CD14-positive monocyte (primary cell): ENCODE measurements at regions not wholly inside any gene's neighbourhood (a gene's known extent, or its start where the extent isn't known, plus 50 kb on each side); places are given as distances from the start of the nearest gene placed in this dataset.

Source experiments
- DNase-seq, 3 donors: peaks; one replicate each; pipeline ENCODE4 v3.0.0-alpha.2; 2011 to 2022
- H2AFZ ChIP-seq: 2 replicates; pipeline ENCODE4 v1.6.0; 2012; ENCODE audit warnings: mild to moderate bottlenecking, low read depth, low read length, inconsistent platforms; ENCODE audit not compliant: insufficient read depth, poor library complexity, severe bottlenecking
- H3K27ac ChIP-seq, 2 donors: 1 replicate in 1 of 2; 2 replicates in 1 of 2; pipeline ENCODE4 v1.5.1; 2012 to 2013; ENCODE audit warnings: low read length in 2 of 2, control low read depth in 1 of 2, inconsistent platforms in 1 of 2, low read depth in 1 of 2, mild to moderate bottlenecking in 1 of 2
- H3K27me3 ChIP-seq, 2 donors: one replicate each; pipeline versions ENCODE4 v1.6.0 to v1.6.1; 2011 to 2013; ENCODE audit warnings: low read length in 2 of 2; ENCODE audit not compliant: control insufficient read depth in 2 of 2, insufficient read depth in 2 of 2
- H3K36me3 ChIP-seq, 2 donors: replicated peaks in 1 of 2; 1 replicate in 1 of 2; 2 replicates in 1 of 2; pipeline versions ENCODE4 v1.5.1 to v1.6.1; 2012 to 2013; ENCODE audit warnings: low read length in 2 of 2, control low read depth in 1 of 2, inconsistent platforms in 1 of 2, mild to moderate bottlenecking in 1 of 2; ENCODE audit not compliant: insufficient read depth in 2 of 2, control insufficient read depth in 1 of 2
- H3K4me1 ChIP-seq, 2 donors: 1 replicate in 1 of 2; 2 replicates in 1 of 2; pipeline versions ENCODE4 v1.5.1 to v1.6.1; 2012 to 2013; ENCODE audit warnings: low read length in 2 of 2, control low read depth in 1 of 2, inconsistent platforms in 1 of 2, mild to moderate bottlenecking in 1 of 2, moderate library complexity in 1 of 2; ENCODE audit not compliant: insufficient read depth in 2 of 2, control insufficient read depth in 1 of 2
- H3K4me2 ChIP-seq: replicated peaks from 2 replicates; pipeline ENCODE3; 2012; ENCODE audit warnings: low read length, moderate library complexity, mild to moderate bottlenecking; ENCODE audit not compliant: poor library complexity, severe bottlenecking; ENCODE audit errors: extremely low read depth
- H3K4me3 ChIP-seq, 3 experiments: fragments of 200-600 bp in 1 of 3; sonication (generic) in 1 of 3; replicated peaks in 1 of 3; 1 replicate in 2 of 3; 2 replicates in 1 of 3; pipeline ENCODE4 v1.5.1; 2011 to 2013; ENCODE audit warnings: low read length in 3 of 3, mild to moderate bottlenecking in 3 of 3, control low read depth in 2 of 3, low read depth in 2 of 3, inconsistent platforms in 1 of 3, moderate library complexity in 1 of 3
- H3K79me2 ChIP-seq: 2 replicates; pipeline ENCODE4 v1.6.0; 2012; ENCODE audit warnings: mild to moderate bottlenecking, control low read depth, inconsistent platforms, low read length, moderate library complexity; ENCODE audit not compliant: insufficient read depth
- H3K9ac ChIP-seq: 2 replicates; pipeline ENCODE4 v1.6.0; 2017; ENCODE audit warnings: low read length, mild to moderate bottlenecking; ENCODE audit not compliant: insufficient read depth, poor library complexity, severe bottlenecking
- H3K9me3 ChIP-seq, 2 donors: replicated peaks in 1 of 2; 1 replicate in 1 of 2; 2 replicates in 1 of 2; pipeline versions ENCODE4 v1.5.1 to v1.6.1; 2012 to 2013; ENCODE audit warnings: low read length in 2 of 2, control low read depth in 1 of 2; ENCODE audit not compliant: control insufficient read depth in 1 of 2, insufficient read depth in 1 of 2
- H4K20me1 ChIP-seq: 2 replicates; pipeline ENCODE4 v1.6.0; 2012; ENCODE audit warnings: mild to moderate bottlenecking, low read length, control low read depth, moderate library complexity; ENCODE audit not compliant: insufficient read depth
- H3K27ac Mint-ChIP-seq, 7 donors: one replicate each; pipeline ENCODE4 v1.8.0; 2020; ENCODE audit warnings: mild to moderate bottlenecking in 7 of 7, mixed read lengths in 7 of 7, moderate library complexity in 6 of 7, inconsistent platforms in 2 of 7
- H3K27me3 Mint-ChIP-seq, 3 donors: one replicate each; pipeline ENCODE4 v1.8.0; 2021 to 2022; ENCODE audit warnings: low read depth in 3 of 3, mild to moderate bottlenecking in 3 of 3, mixed read lengths in 3 of 3, moderate library complexity in 3 of 3, inconsistent platforms in 1 of 3
- H3K36me3 Mint-ChIP-seq, 2 donors: one replicate each; pipeline ENCODE4 v1.8.0; 2020; ENCODE audit warnings: mixed read lengths in 2 of 2, inconsistent platforms in 1 of 2, mild to moderate bottlenecking in 1 of 2
- H3K4me1 Mint-ChIP-seq: one replicate; pipeline ENCODE4 v1.8.0; 2020; ENCODE audit warnings: mild to moderate bottlenecking, mixed read lengths
- H3K4me3 Mint-ChIP-seq, 2 donors: one replicate each; pipeline ENCODE4 v1.8.0; 2020; ENCODE audit warnings: mild to moderate bottlenecking in 2 of 2, mixed read lengths in 2 of 2, moderate library complexity in 1 of 2
- H3K9me3 Mint-ChIP-seq, 7 donors: one replicate each; pipeline ENCODE4 v1.8.0; 2020 to 2022; ENCODE audit warnings: mixed read lengths in 7 of 7, mild to moderate bottlenecking in 6 of 7, moderate library complexity in 6 of 7, inconsistent platforms in 2 of 7
- CTCF ChIP-seq: fragments of 200-600 bp; IDR thresholded peaks from one replicate; pipeline ENCODE4 v1.8.0; 2022; ENCODE audit warnings: antibody characterized with exemption, mild to moderate bottlenecking
- WGBS: methylation state at CpG from one replicate; pipeline ENCODE4 v1.1.5; 2013; ENCODE audit warnings: missing lambda C conversion rate; ENCODE audit not compliant: insufficient coverage; 5-methylcytosine and 5-hydroxymethylcytosine counted together
- intact Hi-C, 2 donors: fragments of 100-400 bp; cut with micrococcal nuclease; formaldehyde crosslinking; loops; one replicate each; pipeline versions ENCODE4 v1.15.0 to v1.15.1; 2023

GRCh38 chrX:39802354-39802753 lies 295.4 kb downstream of the BCOR start:
- Histone ChIP-seq H3K9ac (no peak overlapping the region), H3K4me2 (no peak overlapping the region), H3K4me1 (peaks cover 0 to 7% of the 10 kb centered on the region in 2 donors), H3K27me3 (no peaks in the 10 kb centered on the region), H2AFZ (no peak overlapping the region), H4K20me1 (no peaks in the 10 kb centered on the region), H3K4me3 (no peak overlapping the region), H3K79me2 (no peaks in the 10 kb centered on the region), H3K9me3 (no peaks in the 10 kb centered on the region), H3K27ac (no peak overlapping the region), H3K36me3 (no peaks in the 10 kb centered on the region)
- Mint-ChIP-seq H3K4me1 (peaks cover 10% of the 10 kb centered on the region), H3K27ac (peak overlapping the region in 1 of 7 donors; percentile 76), H3K36me3 (no peaks in the 10 kb centered on the region), H3K4me3 (no peak overlapping the region), H3K27me3 (peaks cover 0 to 8% (median 2%) of the 10 kb centered on the region in 3 donors), H3K9me3 (peaks cover 0 to 7% (median 0%) of the 10 kb centered on the region in 7 donors)
- WGBS = 10% methylated on average over 4 of the region's 11 CpGs
- TF ChIP-seq CTCF = no peak
- DNase-seq = peak in 1 of 3 donors; percentile 4
- intact Hi-C loops = no loop called here

GRCh38 chrX:39802908-39803307 lies 294.9 kb downstream of the BCOR start:
- Histone ChIP-seq H3K27me3 (no peaks in the 10 kb centered on the region), H3K4me2 (no peak overlapping the region), H4K20me1 (no peaks in the 10 kb centered on the region), H3K4me3 (no peak overlapping the region), H3K9ac (no peak overlapping the region), H2AFZ (no peak overlapping the region), H3K27ac (no peak overlapping the region), H3K4me1 (peaks cover 0 to 7% of the 10 kb centered on the region in 2 donors), H3K79me2 (no peaks in the 10 kb centered on the region), H3K36me3 (no peaks in the 10 kb centered on the region), H3K9me3 (no peaks in the 10 kb centered on the region)
- H3K4me1 Mint-ChIP-seq = peaks cover 12% of the 10 kb centered on the region
- H3K27ac Mint-ChIP-seq = peak overlapping the region in 1 of 7 donors; percentile 50
- TF ChIP-seq CTCF = no peak
- intact Hi-C loops = no loop called here
- no peak overlapping the region for H3K4me3 Mint-ChIP-seq
- peaks cover 0 to 7% (median 0%) of the 10 kb centered on the region in 7 donors for H3K9me3 Mint-ChIP-seq
- no peaks in the 10 kb centered on the region for H3K36me3 Mint-ChIP-seq
- no peak for DNase-seq
- WGBS = 100% methylated on average over 7 of the region's 10 CpGs
- peaks cover 0 to 8% (median 2%) of the 10 kb centered on the region in 3 donors for H3K27me3 Mint-ChIP-seq
